Testis (tissue), 2 donors: ENCODE measurements at regions not wholly inside any gene's neighbourhood (a gene's known extent, or its start where the extent isn't known, plus 50 kb on each side); places are given as distances from the start of the nearest gene placed in this dataset.

Source experiments
- DNase-seq: peaks from one replicate; pipeline ENCODE4 v3.0.0-alpha.2; 2019
- H3K27ac ChIP-seq, 2 donors: fragments of 200-600 bp; sonication (generic); one replicate each; pipeline ENCODE4 v1.5.1; 2019
- H3K27me3 ChIP-seq: fragments of 200-600 bp; sonication (generic); one replicate; pipeline ENCODE4 v1.5.1; 2019
- H3K36me3 ChIP-seq: fragments of 200-600 bp; sonication (generic); one replicate; pipeline ENCODE4 v1.5.1; 2017; ENCODE audit warnings: low read depth; ENCODE audit errors: missing control alignments
- H3K4me1 ChIP-seq: fragments of 200-600 bp; sonication (generic); one replicate; pipeline ENCODE4 v1.5.1; 2019
- H3K4me3 ChIP-seq, 2 donors: fragments of 200-600 bp; sonication (generic); one replicate each; pipeline ENCODE4 v1.5.1; 2017 to 2019
- H3K9me3 ChIP-seq: fragments of 200-600 bp; sonication (generic); one replicate; pipeline ENCODE4 v1.5.1; 2017
- POLR2A ChIP-seq: fragments of 450-650 bp; IDR thresholded peaks from one replicate; pipeline ENCODE4 v1.6.1; 2017; ENCODE audit warnings: antibody characterized with exemption, mild to moderate bottlenecking, moderate library complexity
- WGBS, 2 donors: methylation state at CpG; one replicate each; pipeline ENCODE4 v1.1.5; 2018; 5-methylcytosine and 5-hydroxymethylcytosine counted together
- intact Hi-C: fragments of 100-400 bp; cut with DNase I; formaldehyde crosslinking; loops from one replicate; pipeline ENCODE4 v1.15.1; 2023; ENCODE audit warnings: low total_unique reads
- TF ChIP-seq, protein P1 (sequence below), 3 experiments: fragments of 450-650 bp in 2 of 3; fragments of 200-600 bp in 1 of 3; sonication (generic) in 1 of 3; IDR thresholded peaks; one replicate each; pipeline ENCODE4 v1.5.1; 2016 to 2019; ENCODE audit warnings: antibody characterized with exemption in 3 of 3, mild to moderate bottlenecking in 2 of 3, moderate library complexity in 1 of 3

DNA sequence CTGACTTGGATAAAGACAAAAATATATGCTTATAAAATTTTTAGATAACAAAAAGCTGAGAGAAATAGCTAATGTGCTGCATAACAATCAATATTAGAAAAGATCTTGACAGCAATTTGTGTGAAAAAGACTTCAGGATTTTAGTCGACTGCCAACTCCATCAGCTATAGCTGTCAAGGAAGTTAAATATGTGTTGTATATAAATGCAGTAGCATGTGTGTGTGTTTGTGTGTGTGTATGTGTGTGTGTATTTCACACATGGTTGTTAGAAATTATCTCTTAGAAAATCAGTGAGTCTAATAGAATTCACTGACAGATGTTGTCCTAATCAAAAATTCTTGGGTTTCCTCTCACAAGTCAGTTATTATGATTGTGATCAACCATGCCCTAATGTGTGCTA is 171.2 kb downstream of the CASP12 start:
- no peak for TF ChIP-seq POLR2A
- TF ChIP-seq, protein P1, sequence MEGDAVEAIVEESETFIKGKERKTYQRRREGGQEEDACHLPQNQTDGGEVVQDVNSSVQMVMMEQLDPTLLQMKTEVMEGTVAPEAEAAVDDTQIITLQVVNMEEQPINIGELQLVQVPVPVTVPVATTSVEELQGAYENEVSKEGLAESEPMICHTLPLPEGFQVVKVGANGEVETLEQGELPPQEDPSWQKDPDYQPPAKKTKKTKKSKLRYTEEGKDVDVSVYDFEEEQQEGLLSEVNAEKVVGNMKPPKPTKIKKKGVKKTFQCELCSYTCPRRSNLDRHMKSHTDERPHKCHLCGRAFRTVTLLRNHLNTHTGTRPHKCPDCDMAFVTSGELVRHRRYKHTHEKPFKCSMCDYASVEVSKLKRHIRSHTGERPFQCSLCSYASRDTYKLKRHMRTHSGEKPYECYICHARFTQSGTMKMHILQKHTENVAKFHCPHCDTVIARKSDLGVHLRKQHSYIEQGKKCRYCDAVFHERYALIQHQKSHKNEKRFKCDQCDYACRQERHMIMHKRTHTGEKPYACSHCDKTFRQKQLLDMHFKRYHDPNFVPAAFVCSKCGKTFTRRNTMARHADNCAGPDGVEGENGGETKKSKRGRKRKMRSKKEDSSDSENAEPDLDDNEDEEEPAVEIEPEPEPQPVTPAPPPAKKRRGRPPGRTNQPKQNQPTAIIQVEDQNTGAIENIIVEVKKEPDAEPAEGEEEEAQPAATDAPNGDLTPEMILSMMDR (IDR thresholded peaks at IDR 0.05): no peak
- no peak for DNase-seq
- no peak overlapping the region for H3K4me3 ChIP-seq
- WGBS, 2 donors: 85 to 97% methylated on average over 1 of the region's 1 CpG
- intact Hi-C loops: no loop called here
- H3K9me3 ChIP-seq: no peaks in the 10 kb centered on the region
- no peaks in the 10 kb centered on the region for H3K27me3 ChIP-seq
- H3K27ac ChIP-seq: no peak overlapping the region
- H3K4me1 ChIP-seq: no peaks in the 10 kb centered on the region
- no peaks in the 10 kb centered on the region for H3K36me3 ChIP-seq

DNA sequence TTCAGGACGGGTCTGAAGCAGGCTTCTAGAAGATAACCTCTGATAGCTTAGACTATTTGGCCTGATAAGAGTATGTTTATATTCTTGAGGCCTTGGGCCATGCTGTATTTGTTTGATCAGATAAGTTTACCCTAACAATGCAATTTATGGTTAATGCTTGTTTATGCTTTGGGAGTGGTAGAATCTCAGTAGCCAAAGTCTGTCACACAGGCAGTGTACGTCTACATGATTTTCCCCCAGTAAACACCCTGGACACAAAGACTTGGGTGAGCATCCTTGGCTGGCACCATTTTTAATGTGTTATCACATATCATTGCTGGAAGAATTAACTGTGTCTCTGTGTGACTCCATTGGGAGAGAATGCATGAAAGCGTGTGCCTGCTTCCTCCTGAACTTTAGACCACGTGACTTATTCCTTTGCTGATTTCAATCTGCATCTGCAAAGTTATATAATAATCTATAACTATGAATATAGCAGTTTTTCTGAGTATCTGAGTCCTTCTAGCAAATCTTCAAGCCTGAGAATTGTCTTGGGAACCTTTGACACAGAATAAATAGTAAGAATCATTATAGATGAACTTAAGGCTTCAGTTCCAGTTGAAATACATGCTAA is 172.4 kb downstream of the CASP12 start:
- no peak overlapping the region for H3K4me3 ChIP-seq
- intact Hi-C loops: no loop called here
- no peaks in the 10 kb centered on the region for H3K27me3 ChIP-seq
- 62 to 81% methylated on average over 4 of the region's 4 CpGs for WGBS, 2 donors
- H3K4me1 ChIP-seq: no peaks in the 10 kb centered on the region
- no peak for DNase-seq
- H3K36me3 ChIP-seq: no peaks in the 10 kb centered on the region
- TF ChIP-seq POLR2A: no peak
- TF ChIP-seq, protein P1 (IDR thresholded peaks at IDR 0.05): no peak
- H3K27ac ChIP-seq: no peak overlapping the region
- no peaks in the 10 kb centered on the region for H3K9me3 ChIP-seq

DNA sequence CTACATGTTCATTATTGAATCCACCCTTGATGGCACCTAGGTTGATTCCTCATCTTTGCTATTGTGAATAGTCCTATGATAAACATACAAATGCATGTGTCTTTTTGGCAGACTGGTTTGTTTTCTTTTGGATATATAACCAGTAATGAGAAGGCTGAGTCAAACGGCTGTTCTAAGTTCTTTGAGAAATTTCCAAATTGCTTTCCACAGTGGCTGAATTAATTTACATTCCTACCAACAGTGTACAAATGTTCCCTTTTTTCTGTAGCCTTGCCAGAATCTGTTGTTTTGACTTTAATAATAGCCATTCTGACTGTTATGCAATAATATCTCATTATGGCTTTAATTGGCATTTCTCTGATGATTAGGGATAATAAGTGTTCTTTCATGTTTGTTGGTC is 184.9 kb downstream of the CASP12 start:
- Histone ChIP-seq H3K27me3 (no peaks in the 10 kb centered on the region), H3K4me1 (no peaks in the 10 kb centered on the region), H3K9me3 (no peaks in the 10 kb centered on the region), H3K36me3 (no peaks in the 10 kb centered on the region), H3K27ac (no peak overlapping the region), H3K4me3 (no peak overlapping the region)
- no peak for DNase-seq
- intact Hi-C loops: no loop called here
- WGBS, 2 donors: 56 to 63% methylated on average over 1 of the region's 1 CpG
- TF ChIP-seq, protein P1 (IDR thresholded peaks at IDR 0.05): no peak
- TF ChIP-seq POLR2A: no peak

DNA sequence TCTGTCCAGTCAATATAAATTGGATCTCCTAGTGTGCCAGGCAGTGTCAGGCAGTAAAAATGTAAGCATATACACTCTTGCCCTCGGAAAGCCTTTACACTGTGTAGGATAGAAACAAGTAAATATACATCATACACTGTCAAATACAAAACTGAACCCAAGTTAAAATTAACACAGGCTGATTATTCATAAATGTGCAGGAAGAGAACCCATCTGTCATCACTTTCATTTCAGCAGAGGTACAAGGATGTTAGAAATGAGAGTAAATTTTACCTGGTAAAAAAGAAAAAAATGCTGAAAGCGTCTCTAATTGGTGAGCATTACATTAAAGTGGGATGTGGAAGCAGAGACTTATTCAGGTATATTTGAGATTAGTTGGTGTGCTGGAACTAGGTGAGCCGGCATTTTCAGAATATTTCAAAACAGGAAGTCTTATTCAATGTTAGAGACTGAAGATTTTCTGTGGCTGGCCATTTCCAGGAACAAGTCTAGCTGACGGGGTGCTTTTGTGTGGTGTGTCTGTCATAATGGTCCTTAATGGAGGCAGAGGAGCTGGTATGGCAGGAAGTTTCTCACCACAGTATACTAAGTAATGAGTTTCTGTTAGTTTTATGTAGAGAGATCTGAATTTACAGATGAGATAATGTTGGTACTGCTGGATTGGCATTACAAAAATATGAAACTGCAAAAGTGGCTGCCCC is 192.6 kb downstream of the CASP12 start:
- intact Hi-C loops: no loop called here
- Histone ChIP-seq H3K27me3 (no peaks in the 10 kb centered on the region), H3K27ac (no peak overlapping the region), H3K4me3 (no peak overlapping the region), H3K4me1 (no peaks in the 10 kb centered on the region), H3K9me3 (no peaks in the 10 kb centered on the region), H3K36me3 (no peaks in the 10 kb centered on the region)
- TF ChIP-seq POLR2A: no peak
- TF ChIP-seq, protein P1 (IDR thresholded peaks at IDR 0.05): no peak
- peak; percentile 21 for DNase-seq
- 68 to 72% methylated on average over 4 of the region's 4 CpGs for WGBS, 2 donors

DNA sequence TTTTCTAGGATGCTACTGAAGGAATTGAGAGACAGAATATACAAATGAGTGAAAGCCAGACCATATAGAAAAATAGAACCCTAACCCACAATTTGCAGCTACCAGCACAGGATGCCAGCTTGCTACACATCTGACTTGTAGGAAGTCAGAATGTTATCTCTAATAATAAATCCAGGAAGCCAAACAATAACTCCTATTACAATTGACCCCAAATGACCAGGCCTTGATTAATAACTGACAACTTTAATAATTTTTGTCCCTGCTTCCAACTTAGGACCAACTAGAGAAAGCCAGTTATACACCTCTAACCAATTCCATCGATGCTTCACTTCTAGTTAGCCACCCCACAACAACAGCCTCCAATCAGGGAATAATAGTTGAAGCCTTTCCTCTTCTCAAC is 193.4 kb downstream of the CASP12 start:
- TF ChIP-seq, protein P1 (IDR thresholded peaks at IDR 0.05): no peak
- TF ChIP-seq POLR2A: no peak
- Histone ChIP-seq H3K27ac (no peak overlapping the region), H3K4me3 (no peak overlapping the region), H3K4me1 (no peaks in the 10 kb centered on the region), H3K27me3 (no peaks in the 10 kb centered on the region), H3K36me3 (no peaks in the 10 kb centered on the region), H3K9me3 (no peaks in the 10 kb centered on the region)
- intact Hi-C loops: no loop called here
- no peak for DNase-seq
- WGBS, 2 donors: 61 to 67% methylated on average over 1 of the region's 1 CpG
